ENCODE measurements at regions not wholly inside any gene's neighbourhood (a gene's known extent, or its start where the extent isn't known, plus 50 kb on each side); places are given as distances from the start of the nearest gene placed in this dataset.

DNA sequence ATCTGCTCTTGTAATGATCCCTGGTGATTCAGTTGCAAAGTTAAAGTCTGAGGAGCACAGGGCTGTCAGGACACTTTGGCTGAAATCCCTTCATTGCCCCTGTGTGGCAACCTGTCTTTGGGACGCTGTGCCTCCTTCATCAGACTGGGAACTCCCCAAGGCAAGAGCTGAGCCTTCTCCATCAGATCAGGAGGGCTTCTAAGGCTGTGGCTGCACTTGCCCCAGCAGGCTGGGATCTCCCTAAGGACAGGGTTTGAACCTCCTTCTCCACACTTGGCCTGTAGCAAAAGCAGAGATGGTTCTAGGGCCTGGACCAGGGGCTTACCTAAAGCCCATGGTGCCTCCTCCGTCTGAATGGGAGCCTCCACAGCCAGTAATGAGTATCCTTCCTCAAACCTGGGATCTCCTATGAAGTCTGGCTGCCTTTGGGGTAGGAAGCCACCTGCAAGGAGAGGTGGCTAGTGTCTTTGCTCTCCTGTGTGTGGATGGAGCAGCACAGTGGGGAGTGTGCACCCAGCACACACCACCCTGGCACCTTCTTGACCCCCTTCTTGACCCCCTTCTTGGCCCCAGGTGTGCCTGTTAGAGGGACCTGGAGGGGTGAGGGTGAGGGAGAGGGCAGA is 79.0 kb upstream of the NKD1 start:
- no peak for DNase-seq

- DNase-seq, result no peak
Measured at GRCh38 chr16:50468749-50469078, 79.5 kb upstream of the NKD1 start.

DNA sequence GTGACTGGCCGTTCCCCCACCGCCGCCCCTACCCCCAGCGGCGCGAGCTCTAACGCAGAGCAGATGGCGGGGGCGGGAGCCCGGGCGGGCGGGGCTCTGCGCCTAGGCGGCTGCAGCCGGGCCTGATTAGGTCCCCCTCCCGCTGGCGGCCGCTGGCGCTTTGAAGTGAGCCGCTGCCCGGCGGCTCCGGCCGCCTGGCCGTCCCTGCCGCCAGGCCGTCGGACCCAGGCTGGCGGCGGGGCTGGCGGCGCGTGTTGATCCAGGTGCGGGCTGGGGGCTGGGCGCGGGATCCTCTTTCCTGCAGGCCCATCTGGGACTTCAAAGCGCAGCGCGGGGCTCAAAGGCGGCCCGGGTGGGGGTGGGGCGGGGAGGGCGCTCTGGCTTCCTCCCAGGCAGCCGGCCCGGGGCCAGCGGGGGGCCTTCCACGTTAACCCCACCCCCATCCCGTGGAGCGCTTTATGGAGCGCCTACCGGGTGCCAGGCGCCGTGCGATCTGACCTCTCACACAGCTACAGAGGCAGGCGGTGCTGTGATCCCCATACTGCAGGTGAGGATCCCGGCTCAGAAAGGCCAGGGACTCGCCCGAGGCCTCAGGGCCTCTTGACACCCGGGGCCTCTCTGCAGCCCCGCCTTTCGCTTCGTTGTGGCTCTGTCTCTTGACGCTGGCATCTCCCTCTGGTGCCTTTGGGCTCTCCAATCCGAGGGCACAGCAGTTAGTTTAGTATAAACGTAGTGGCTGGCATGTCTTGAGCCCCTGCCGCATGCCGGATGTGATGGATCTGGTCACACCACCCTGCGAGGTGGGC is 80.0 kb upstream of the NKD1 start:
- DNase-seq, result peak; percentile 65

DNA sequence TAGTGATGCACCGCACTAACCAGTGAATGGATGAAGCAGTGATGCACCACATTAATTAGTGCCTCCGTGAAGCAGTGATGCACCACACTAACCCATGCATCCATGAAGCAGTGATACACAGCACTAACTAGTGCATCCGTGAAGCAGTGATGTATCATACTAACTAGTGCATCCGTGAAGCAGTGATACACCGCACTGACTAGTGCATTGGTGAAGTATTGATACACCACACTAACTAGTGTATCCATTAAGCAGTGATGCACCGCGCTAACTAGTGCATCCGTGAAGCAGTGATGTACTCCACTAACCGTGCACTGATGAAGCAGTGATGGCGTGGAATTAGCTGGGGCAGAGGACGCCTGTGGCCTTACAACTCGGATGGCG is 80.6 kb upstream of the NKD1 start:
- DNase-seq, result no peak

- DNase-seq, result no peak
Measured at GRCh38 chr16:50466170-50466569, 82.0 kb upstream of the NKD1 start.

DNA sequence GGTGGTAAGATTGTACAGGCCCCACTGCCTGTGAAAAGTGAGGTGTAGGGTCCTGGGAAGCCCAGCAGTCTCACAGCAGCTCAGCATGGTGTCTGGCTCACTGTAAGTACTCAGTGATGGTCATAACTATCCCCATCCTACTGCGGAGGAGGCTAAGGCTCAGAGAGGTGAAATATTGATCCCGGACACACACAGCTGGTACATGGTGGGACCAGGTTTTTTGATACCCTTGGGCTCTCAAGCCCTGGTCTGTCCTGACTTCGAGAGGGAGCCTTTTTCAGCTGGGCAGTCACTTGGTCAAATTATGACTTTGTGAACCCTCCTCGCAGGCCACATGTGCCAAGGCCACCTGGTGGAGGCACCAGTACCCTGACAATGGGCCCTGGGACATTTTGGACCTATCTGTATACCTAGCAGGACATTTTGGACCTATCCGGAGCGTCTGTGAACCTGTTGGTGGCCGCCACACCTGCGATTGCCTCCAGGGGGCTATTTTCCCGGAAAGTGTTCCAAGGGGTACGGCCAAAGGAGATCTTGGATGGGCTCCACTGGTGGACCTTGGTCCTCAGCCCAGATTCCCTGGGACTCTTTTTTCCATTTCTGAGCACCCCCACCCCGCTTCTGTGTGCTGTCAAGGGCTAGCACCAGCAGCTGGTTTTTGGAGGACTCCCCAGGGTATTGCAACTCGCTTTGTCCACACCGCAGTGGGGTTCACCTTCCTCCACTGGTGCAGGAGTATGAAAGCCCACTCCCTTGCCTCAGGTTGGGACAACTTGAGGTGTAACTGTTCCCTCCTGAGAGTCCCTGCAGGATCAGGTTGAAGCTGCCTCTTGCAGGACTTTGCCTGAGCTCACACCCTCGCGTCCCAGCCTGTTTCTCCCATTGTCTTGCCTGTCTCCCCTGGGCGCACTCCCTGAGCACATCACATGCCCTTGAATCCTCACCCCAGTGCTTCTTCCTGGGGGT is 83.6 kb upstream of the NKD1 start:
- no peak for DNase-seq

DNA sequence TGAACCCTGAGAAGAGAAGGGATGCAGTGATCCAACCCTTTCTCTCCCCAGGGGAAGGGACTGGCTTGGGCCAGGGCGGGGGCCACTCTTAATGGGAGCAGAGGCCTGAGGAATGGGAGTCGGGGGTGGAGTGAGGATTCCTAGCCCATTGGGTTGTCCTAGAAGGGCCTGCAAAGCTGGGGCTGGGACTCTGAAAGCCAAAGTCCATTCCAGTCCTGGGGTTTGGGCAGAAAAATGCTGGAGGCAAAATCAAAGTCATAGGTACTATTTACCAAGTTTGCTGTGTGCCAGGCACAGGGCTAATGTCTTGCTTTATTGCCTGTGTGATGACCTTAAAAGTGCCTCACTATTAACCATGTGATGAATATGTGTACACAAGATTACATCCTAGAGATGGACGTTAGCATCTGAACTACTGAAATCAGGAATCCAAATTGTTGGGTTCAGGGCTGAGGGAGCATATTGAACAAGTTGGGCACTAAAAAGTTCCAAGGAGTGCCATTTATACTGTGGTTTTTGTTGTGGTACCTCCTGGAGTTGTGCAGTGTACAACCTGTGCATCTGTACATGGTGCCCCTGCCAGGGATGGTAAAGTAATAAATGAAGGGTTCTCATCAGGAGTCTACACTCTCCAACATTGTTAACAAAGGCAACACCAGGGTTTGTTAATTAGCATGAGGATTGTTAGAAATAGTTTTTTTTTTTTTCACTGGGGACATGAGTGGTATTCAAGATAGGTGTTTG is 84.4 kb upstream of the NKD1 start:
- DNase-seq, result no peak

DNA sequence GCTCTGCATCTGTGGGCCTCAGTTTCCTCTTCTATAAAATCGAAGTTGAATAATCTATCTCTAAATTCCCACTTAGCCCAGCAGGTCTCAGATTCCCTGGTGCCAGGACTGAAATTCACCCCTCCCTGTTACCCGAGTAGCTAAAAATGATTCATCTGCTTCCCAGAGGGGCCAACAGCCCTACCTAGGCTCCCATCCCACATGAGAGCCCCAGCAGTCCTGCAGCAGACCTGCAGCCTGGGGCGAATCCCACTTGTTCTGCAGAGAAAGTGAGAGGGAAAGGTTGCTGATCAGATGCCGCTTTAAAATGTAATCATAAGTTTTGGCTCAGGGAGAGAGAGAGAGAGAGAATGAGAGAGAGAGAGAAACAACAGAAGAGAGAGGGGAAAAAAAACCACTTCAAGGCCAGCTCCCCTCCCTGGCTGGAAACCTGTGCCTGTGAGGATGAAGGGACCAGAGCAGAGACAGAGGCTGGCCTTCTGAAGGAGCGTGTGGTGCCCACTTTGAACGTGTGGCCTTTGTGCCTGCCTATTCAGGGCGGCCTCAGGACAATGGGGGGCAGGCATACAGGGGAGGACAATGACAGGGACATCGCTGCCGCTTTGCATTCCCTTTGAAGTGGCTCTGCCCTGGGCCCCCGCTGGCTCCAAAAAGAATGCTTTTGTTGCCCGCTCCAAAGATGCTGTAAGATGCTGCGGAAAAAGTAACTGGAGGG is 85.2 kb upstream of the NKD1 start:
- no peak for DNase-seq

DNA sequence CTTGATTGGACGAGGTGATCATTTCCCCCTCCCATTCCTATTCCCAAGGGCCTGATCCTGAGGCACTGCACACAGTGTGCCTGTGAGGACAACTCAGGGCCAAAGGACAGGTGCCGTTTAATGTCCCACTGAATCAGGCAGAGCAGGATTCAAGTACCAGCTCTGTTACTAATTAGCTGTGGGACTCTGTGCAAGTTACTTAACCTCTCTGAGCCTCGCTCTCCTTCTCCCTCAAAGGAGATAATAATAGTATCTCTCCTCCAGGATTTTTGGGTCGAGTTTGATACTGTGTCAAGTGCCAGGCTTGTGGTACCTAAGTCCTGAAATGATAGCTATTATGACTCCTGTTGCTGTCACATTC is 86.8 kb upstream of the NKD1 start:
- no peak for DNase-seq

DNA sequence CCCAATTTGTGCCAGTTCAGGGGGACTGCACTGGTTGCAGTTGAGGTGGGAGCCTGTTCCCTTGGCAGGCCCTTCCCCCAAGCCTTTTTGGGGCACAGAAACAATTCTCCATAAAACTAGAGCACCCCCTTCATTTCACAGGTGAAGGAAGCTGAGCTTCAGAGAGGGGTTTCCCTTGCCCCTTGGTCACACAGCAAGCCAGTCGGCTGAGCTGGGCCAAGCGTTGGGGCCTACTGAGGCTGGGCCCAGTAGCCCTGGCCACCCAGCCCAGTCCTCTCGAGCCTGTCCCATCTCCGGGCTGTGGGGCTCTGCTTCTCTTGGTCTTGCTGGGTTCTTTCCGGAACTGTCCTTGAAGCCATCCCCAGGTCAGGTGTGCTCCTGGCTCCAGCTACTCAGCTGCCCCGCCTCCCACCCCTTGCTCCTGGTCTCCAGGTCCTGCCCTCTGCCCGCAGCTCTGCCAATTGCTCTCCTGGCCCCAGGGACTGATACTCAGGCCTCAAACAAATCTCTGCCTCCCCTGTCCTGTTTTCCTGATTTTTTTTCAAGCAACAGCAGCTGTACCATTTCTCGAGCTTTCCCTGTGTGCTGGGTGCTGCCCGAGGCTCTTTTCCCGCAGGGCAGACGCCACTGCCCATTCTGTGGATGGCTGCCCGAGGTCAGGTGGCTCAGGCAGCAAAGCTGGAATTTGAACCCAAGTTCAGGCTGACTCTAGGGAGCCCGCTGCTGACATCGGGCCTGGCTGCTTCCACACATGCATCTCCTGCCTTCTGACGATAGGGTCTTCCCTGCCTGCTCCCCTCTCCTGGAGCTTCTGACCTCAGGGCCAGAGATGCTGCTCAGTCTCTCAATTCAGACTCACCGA is 87.4 kb upstream of the NKD1 start:
- DNase-seq, result no peak

GRCh38 chr16:50459496-50460080 is 88.6 kb upstream of the NKD1 start:
- DNase-seq, result no peak

GRCh38 chr16:50458667-50459495 is 89.3 kb upstream of the NKD1 start:
- DNase-seq, result no peak

DNA sequence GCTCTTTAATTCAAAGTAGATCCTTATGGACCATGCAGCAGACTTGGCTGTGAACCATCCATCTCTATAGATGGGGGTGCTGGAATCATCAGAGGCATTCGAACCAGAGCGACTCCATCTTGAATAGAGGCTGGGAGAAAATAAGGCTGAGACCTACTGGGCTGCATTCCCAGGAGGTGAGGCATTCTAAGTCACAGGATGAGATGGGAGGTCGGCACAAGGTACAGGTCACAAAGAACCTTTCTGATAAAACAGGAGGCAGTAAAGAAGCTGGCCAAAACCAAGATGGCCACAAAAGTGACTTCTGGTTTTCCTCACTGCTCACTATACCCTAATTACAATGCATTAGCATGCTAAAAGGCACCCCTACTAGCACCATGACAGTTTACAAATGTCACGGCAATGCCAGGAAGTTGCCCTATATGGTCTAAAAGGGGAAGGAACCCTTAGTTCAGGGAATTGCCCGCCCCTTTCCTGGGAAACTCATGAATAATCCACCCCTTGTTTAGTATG is 89.2 kb upstream of the BRD7 start:
- DNase-seq, result no peak

- DNase-seq, result no peak
Measured at GRCh38 chr16:50457423-50457822, 88.6 kb upstream of the BRD7 start.

DNA sequence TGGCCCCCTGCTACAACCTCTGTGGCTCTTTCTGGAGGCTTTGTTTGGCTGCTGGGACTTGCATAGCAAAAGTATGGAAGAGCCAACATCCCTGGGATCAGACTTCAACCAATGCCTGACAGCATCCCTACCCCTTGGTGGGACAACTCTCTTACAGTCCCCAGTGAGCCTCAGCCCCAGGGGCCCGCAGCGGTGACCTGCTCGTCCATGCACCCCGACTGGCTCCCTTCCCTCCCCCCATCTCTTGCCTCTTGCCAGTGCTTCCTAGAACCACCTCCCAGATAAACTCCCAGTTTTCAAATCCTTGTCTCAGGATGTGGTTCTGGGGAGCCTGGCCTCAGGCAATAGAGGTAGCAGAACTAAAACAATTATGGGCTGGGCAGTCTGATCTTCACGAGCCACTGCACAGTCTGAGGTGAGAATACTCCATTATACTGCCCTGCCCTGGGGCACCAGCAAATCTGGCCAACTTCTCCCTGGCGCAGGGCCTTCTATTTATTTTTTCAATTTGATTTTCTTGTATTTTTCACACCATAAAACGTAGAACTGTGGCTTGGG is 86.6 kb upstream of the BRD7 start:
- no peak for DNase-seq

DNA sequence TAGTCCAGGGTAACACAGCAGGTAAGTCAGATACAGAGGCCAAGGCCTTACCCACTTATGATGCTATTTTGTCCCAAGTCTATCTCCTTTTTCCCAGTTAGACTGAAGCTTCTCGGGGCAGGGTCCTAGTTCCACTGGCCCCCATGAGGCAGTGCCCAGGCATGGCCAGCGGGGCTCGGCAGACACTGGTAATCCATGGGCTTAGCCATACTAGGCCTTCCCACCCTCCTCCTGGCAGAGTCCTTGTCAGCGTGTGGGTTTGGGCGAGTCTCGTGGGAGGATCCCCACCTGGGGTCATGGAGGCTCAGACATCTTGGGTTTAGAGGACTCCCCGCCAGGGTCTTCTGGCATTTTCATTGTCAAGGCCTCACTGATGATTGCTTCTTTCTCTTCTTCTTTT is 84.7 kb upstream of the BRD7 start:
- DNase-seq, result no peak

- no peak for DNase-seq
Measured at GRCh38 chr16:50451951-50452508, 83.2 kb upstream of the BRD7 start.

DNA sequence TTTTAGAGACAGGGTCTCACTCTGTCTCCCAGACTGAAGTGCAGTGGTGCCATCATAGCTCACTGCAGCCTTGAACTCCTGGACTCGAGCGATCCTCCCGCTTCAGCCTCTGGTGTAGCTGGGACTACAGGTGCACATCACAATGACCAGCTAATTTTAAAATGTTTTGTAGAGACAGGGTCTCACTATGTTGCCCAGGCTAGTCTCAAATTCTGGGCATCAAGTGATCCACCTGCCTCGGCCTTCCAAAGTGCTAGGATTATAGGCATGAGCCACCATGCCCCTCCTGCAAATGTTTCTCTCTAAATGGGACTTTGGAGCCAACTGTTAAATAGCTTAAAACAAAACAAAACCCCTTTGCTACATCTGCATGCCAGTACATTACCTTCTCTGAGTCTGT is 82.2 kb upstream of the BRD7 start:
- no peak for DNase-seq

DNA sequence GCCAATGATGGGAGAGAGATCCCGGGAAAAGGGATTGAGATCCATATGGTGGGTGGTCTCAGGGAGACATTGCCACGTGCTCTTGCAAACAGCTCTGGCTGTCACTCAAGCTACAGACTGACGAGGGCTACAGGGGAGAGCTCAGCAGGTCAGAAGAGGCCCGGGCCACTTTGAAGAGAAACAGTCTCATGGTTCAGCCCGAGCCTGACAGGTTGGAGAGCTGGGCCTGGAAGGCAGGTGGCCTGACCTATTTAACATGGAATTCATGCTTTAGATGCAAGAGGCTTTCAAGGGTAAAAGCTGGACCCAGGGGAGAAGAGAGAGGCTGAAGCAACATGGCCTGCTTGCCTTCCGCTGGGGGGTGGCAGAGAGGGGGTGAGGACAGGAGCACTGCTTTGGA is 81.0 kb upstream of the BRD7 start:
- no peak for DNase-seq

Data from activated CD8-positive, alpha-beta memory T cell treated with anti-CD3 and anti-CD28 coated beads for 24 hours (primary cell).